WTC11 (cell line): ENCODE measurements at regions not wholly inside any gene's neighbourhood (a gene's known extent, or its start where the extent isn't known, plus 50 kb on each side); places are given as distances from the start of the nearest gene placed in this dataset.
A peak's percentile ranks its signal among the peaks of the same experiment; 100 is the strongest.
"Not testable (repeated sequence)": the region's sequence is repeated elsewhere in the genome, so short reads cannot be mapped to it uniquely, and the experiment has no call there.

Experiments used
- ATAC-seq: fragments of 200-7000 bp; cut with Tn5 transposase; 2 replicates; pipeline ENCODE4 v1.10.0; 2021; ENCODE audit warnings: mild to moderate bottlenecking, moderate library complexity
- CTCF ChIA-PET: fragments of 300-600 bp; sonication (Branson Sonifier 250); formaldehyde crosslinking; loops from one replicate; lab custom pipeline; 2021; ENCODE audit warnings: antibody characterized with exemption; lab: Charles Lee
- POLR2A ChIA-PET: fragments of 350-600 bp; sonication (Branson Sonifier 250); formaldehyde crosslinking; loops from one replicate; lab custom pipeline; 2021; ENCODE audit warnings: antibody characterized with exemption; lab: Charles Lee
- DNase-seq: peaks from one replicate; pipeline ENCODE4 v3.0.0; 2021; ENCODE audit warnings: low spot score
- H3K27ac Mint-ChIP-seq: 2 replicates; pipeline ENCODE4 v1.8.0; 2021; ENCODE audit warnings: mixed read lengths
- H3K27me3 Mint-ChIP-seq: 2 replicates; pipeline ENCODE4 v1.8.0; 2021; ENCODE audit warnings: low read depth, mild to moderate bottlenecking, moderate library complexity, mixed read lengths
- H3K36me3 Mint-ChIP-seq: 2 replicates; pipeline ENCODE4 v1.8.0; 2021; ENCODE audit warnings: mixed read lengths
- H3K4me1 Mint-ChIP-seq: 2 replicates; pipeline ENCODE4 v1.8.0; 2022; ENCODE audit warnings: mixed read lengths
- H3K4me3 Mint-ChIP-seq: 2 replicates; pipeline ENCODE4 v1.8.0; 2021; ENCODE audit warnings: mild to moderate bottlenecking, moderate library complexity, mixed read lengths
- H3K9me3 Mint-ChIP-seq: 2 replicates; pipeline ENCODE4 v1.8.0; 2021; ENCODE audit warnings: mixed read lengths
- ATF2 ChIP-seq: sonication (generic); formaldehyde crosslinking; IDR thresholded peaks from 2 replicates; pipeline ENCODE4 v1.8.1; 2022; ENCODE audit warnings: low read depth, missing genetic modification reagents, borderline replicate concordance
- CREB1 ChIP-seq: sonication (generic); formaldehyde crosslinking; IDR thresholded peaks from 2 replicates; pipeline ENCODE4 v1.8.0; 2023; ENCODE audit warnings: mild to moderate bottlenecking, missing genetic modification reagents
- CTCF ChIP-seq: fragments of 200-600 bp; IDR thresholded peaks from 2 replicates; pipeline ENCODE4 v1.8.0; 2022; ENCODE audit warnings: antibody characterized with exemption
- E2F1 ChIP-seq: sonication (generic); formaldehyde crosslinking; IDR thresholded peaks from 2 replicates; pipeline ENCODE4 v1.8.0; 2022; ENCODE audit warnings: mild to moderate bottlenecking, missing genetic modification reagents
- ESRRA ChIP-seq: sonication (generic); formaldehyde crosslinking; IDR thresholded peaks from 2 replicates; pipeline ENCODE4 v1.8.1; 2022; ENCODE audit warnings: mild to moderate bottlenecking, missing genetic modification reagents, borderline replicate concordance
- HMGA2 ChIP-seq: fragments of 250-450 bp; sonication (Bioruptor Pico); IDR thresholded peaks from 2 replicates; pipeline ENCODE4 v1.4.0; 2021; ENCODE audit warnings: mild to moderate bottlenecking, moderate library complexity
- KAT7 ChIP-seq: sonication (generic); formaldehyde crosslinking; IDR thresholded peaks from 2 replicates; pipeline ENCODE4 v1.8.1; 2023; ENCODE audit warnings: missing genetic modification reagents, mild to moderate bottlenecking, borderline replicate concordance
- NFE2L1 ChIP-seq: sonication (generic); formaldehyde crosslinking; IDR thresholded peaks from 2 replicates; pipeline ENCODE4 v1.8.1; 2023; ENCODE audit warnings: missing genetic modification reagents
- SP1 ChIP-seq: sonication (generic); formaldehyde crosslinking; conservative IDR thresholded peaks from 2 replicates; pipeline ENCODE4 v1.8.1; 2022; ENCODE audit warnings: missing genetic modification reagents
- TP53 ChIP-seq: sonication (generic); formaldehyde crosslinking; IDR thresholded peaks from 2 replicates; pipeline ENCODE4 v1.8.1; 2023; ENCODE audit warnings: mild to moderate bottlenecking, missing genetic modification reagents
- ZBTB21 ChIP-seq: sonication (generic); formaldehyde crosslinking; IDR thresholded peaks from 2 replicates; pipeline ENCODE4 v1.8.1; 2023; ENCODE audit warnings: mild to moderate bottlenecking, missing genetic modification reagents, borderline replicate concordance
- ZNF416 ChIP-seq: fragments of 250-450 bp; sonication (Bioruptor Pico); IDR thresholded peaks from 2 replicates; pipeline ENCODE4 v1.9.0; 2021; ENCODE audit warnings: mild to moderate bottlenecking, inconsistent platforms
- ZNF425 ChIP-seq: fragments of 250-450 bp; sonication (Bioruptor Pico); conservative IDR thresholded peaks from 2 replicates; pipeline ENCODE4 v1.9.0; 2021; ENCODE audit warnings: mild to moderate bottlenecking
- ZNF671 ChIP-seq: fragments of 250-450 bp; sonication (Bioruptor Pico); IDR thresholded peaks from 2 replicates; pipeline ENCODE4 v1.8.0; 2021; ENCODE audit warnings: mild to moderate bottlenecking

- H3K27ac Mint-ChIP-seq: no peak overlapping the region
- H3K36me3 Mint-ChIP-seq: no peaks in the 10 kb centered on the region
- DNase-seq (no peak), ATAC-seq (no peak)
- H3K4me1 Mint-ChIP-seq: peaks cover 8% of the 10 kb centered on the region
- TF ChIP-seq ESRRA (no peak), KAT7 (CRISPR knock-in tag) (no peak), CREB1 (CRISPR knock-in tag) (no peak), ZBTB21 (CRISPR knock-in tag) (no peak), ZNF671 (CRISPR knock-in tag) (no peak), E2F1 (no peak), ATF2 (CRISPR knock-in tag) (no peak)
- CTCF ChIA-PET: no interaction called here
- POLR2A ChIA-PET: no interaction called here
- H3K4me3 Mint-ChIP-seq: no peak overlapping the region
- H3K9me3 Mint-ChIP-seq: peaks cover 19% of the 10 kb centered on the region
- H3K27me3 Mint-ChIP-seq: no peaks in the 10 kb centered on the region
Observed at GRCh38 chr18:75694292-75694691, 266.8 kb upstream of the SMIM21 start.

- POLR2A ChIA-PET: no interaction called here
- Mint-ChIP-seq H3K36me3 (no peaks in the 10 kb centered on the region), H3K4me3 (no peak overlapping the region), H3K27me3 (no peaks in the 10 kb centered on the region), H3K9me3 (peaks cover 17% of the 10 kb centered on the region), H3K27ac (no peak overlapping the region), H3K4me1 (peaks cover 8% of the 10 kb centered on the region)
- peak; percentile 20 for DNase-seq
- CTCF ChIA-PET: interaction anchor here (0.6 to 1.6 kb wide), 11 partner anchors 8 to 583 kb away, joined by 3 to 6 read pairs (median 4); no protein-coding TSS in a partner anchor
- TF ChIP-seq CTCF (0 out of 2 replicates have a peak, but pooled peaks have one; percentile 20), TP53 (CRISPR knock-in tag) (no peak)
- peak; percentile 82 for ATAC-seq
Observed at GRCh38 chr18:75691483-75691882, 264.0 kb upstream of the SMIM21 start.

DNA sequence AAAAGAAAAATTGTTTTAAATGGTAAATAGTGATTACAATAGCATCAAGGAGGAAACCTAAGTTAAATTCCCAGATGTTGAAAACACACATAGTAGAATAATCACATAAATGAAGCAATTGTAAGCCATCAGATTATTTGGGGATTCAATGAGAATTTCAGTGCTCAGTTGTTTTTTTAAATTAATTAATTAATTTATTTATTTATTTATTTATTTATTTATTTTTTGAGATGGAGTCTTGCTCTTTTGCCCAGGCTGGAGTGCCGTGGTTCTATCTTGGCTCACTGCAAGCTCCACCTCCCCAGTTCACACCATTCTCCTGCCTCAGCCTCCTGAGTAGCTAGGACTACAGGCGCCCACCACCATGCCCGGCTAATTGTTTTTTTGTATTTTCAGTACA, 262.8 kb upstream of the SMIM21 start:
- ATAC-seq: not testable (repeated sequence)

DNA sequence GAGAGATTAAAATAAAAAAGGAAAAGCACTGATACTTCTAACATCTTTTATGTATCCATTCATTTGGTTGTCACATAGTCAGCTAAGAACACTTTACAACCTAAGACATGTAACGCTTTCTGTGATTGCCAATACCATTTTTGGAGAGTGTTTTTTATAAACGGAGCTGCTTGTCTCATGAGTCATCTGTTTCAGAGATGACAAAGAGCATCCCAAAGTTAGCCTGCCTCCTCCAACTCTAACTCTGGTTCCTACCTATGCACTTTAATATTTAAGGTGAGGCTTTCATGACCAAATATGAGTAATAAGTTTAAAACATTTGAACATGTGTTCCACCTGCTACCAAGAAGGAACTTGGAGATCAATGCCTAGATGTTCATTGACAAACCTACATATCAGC, 260.1 kb upstream of the SMIM21 start:
- Mint-ChIP-seq H3K4me1 (no peaks in the 10 kb centered on the region), H3K27ac (no peak overlapping the region), H3K27me3 (no peaks in the 10 kb centered on the region), H3K4me3 (no peak overlapping the region), H3K9me3 (peaks cover 8% of the 10 kb centered on the region), H3K36me3 (no peaks in the 10 kb centered on the region)
- ATAC-seq (no peak), DNase-seq (no peak)
- POLR2A ChIA-PET: no interaction called here
- CTCF ChIA-PET: no interaction called here
- TF ChIP-seq ZNF416 (CRISPR knock-in tag) (no peak), NFE2L1 (CRISPR knock-in tag) (no peak), ATF2 (CRISPR knock-in tag) (no peak), ZNF425 (CRISPR knock-in tag) (no peak), CTCF (no peak), SP1 (CRISPR knock-in tag) (no peak)

More for the DNA sequence above, 262.8 kb upstream of the SMIM21 start:
- H3K4me1 Mint-ChIP-seq, CTCF ChIA-PET, H3K27me3 Mint-ChIP-seq, H3K36me3 Mint-ChIP-seq, POLR2A ChIA-PET, H3K4me3 Mint-ChIP-seq, H3K27ac Mint-ChIP-seq, DNase-seq: not testable (repeated sequence)
- TF ChIP-seq HMGA2 (CRISPR knock-in tag): peak; percentile 36; the same call in 1 of the 2 replicates
- peaks cover 12% of the 10 kb centered on the region for H3K9me3 Mint-ChIP-seq
